GM12873 (cell line): ENCODE measurements at regions not wholly inside any gene's neighbourhood (a gene's known extent, or its start where the extent isn't known, plus 50 kb on each side); places are given as distances from the start of the nearest gene placed in this dataset.

Experiments
- TF ChIP-seq, protein P1 (sequence below): IDR thresholded peaks from 2 replicates; pipeline ENCODE4 v1.5.1; 2012; ENCODE audit warnings: low read depth, mild to moderate bottlenecking, moderate library complexity, low read length, control low read depth; ENCODE audit not compliant: insufficient read depth; ENCODE audit errors: missing control alignments

GRCh38 chr18:43965691-43966090 lies 688.4 kb upstream of the SYT4 start:
- TF ChIP-seq, protein P1, sequence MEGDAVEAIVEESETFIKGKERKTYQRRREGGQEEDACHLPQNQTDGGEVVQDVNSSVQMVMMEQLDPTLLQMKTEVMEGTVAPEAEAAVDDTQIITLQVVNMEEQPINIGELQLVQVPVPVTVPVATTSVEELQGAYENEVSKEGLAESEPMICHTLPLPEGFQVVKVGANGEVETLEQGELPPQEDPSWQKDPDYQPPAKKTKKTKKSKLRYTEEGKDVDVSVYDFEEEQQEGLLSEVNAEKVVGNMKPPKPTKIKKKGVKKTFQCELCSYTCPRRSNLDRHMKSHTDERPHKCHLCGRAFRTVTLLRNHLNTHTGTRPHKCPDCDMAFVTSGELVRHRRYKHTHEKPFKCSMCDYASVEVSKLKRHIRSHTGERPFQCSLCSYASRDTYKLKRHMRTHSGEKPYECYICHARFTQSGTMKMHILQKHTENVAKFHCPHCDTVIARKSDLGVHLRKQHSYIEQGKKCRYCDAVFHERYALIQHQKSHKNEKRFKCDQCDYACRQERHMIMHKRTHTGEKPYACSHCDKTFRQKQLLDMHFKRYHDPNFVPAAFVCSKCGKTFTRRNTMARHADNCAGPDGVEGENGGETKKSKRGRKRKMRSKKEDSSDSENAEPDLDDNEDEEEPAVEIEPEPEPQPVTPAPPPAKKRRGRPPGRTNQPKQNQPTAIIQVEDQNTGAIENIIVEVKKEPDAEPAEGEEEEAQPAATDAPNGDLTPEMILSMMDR = no peak

- TF ChIP-seq, protein P1 = no peak
Measured at GRCh38 chr18:43970656-43971055, 693.4 kb upstream of the SYT4 start.

DNA sequence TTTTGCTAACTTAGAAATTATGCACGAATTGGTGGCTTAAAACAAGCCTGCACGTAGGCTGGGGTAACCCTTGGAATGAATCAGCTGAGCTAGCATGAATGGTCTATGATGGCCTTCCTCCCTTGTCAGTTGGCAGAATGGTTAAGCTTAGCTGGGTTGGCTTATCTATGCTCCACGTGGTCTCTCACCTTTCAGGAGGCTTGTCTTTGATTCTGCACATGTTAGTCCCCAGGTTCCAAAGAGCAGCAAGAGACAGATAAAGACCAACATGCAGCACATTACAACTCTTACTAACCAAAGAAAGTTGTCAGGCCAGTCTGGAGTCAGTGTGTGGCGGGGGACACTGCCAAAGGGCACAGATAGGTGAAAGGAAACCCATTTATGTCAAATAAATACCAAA lies 700.9 kb upstream of the SYT4 start:
- TF ChIP-seq, protein P1 = no peak

DNA sequence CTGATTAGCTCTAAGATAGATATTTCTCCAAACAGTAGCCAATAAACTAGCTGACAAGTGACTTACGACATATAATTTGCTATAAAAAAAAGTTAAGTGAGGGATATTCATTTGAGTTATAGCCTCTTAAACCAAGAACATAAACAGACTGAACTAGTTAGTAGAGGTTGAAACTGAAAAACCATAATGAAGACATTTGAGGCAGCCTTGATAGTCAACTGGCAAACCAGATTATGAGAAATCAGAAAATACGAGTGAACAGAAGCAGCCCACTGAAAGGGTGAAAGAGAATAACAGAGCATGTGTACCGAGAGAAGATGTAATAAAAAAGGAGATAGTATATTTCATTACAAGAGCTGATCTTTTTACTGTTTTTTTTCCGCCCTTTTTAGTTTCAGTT lies 698.1 kb upstream of the SETBP1 start:
- TF ChIP-seq, protein P1 = no peak

DNA sequence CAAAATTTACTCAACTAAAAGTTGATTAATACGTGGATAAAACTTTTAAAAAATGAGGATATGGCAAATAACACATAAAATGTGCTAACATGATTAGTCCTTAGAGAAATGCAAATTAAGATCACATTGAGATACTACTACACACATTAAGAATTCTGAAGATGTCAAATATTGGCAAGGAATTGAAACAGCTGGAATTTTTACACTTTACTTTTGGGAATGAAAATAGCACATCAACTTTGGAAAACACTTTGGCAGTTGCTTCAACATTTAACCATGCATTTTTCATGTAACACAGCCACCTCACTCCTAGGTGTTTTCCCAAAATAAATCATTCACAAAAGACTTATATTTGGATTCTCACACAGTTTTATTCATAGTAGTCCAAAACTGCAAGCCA lies 687.9 kb upstream of the SETBP1 start:
- TF ChIP-seq, protein P1 = no peak

GRCh38 chr18:43994381-43994780 lies 686.3 kb upstream of the SETBP1 start:
- TF ChIP-seq, protein P1 = no peak

DNA sequence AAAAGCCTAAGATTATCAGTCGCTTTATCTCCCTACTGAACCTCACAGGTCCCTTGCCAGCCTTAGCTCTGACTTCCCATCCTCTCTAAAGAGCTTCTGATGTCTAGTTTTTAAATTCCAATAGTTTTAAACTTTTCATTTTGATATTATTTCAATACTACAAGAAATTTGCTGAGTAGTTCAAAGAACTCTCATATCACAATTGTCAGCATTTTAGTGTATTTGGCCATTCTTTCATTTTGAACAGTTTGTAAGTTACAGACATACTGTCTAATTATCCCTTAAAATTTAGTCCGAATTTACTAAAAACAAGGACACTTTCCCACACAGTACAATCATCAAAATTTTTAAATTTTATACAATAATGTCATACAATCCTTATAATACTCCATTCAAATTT lies 666.8 kb upstream of the SETBP1 start:
- TF ChIP-seq, protein P1 = no peak

DNA sequence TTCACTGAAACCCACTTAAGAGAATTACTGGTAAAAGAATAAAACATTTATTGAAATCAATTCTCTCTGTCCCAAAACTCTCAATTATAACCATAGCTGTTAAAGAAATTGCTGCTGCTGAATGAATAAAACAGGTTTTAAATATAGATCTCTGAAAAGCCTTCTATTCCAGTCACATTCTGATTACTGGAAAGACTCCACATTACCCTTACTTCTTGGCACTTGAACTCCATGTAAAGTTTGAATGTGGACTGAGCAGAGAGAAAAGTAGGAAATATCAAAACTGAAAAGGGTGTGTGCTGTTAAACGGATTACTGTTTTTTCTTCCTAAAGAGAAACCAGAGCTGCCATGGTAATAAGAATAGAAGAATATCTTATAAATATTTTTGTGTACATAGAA lies 655.3 kb upstream of the SETBP1 start:
- TF ChIP-seq, protein P1 = no peak
